ENCODE measurements at regions not wholly inside any gene's neighbourhood (a gene's known extent, or its start where the extent isn't known, plus 50 kb on each side); places are given as distances from the start of the nearest gene placed in this dataset.

GRCh38 chr10:44167752-44168151 is 217.1 kb downstream of the CXCL12 start:
- Histone ChIP-seq H2AFZ (ENCODE audit: low read depth, low read length) (no peak overlapping the region), H3K36me3 (ENCODE audit: insufficient read depth, low read length) (no peaks in the 10 kb centered on the region), H3K27ac (ENCODE audit: low read length) (no peak overlapping the region), H4K20me1 (ENCODE audit: insufficient read depth, low read length) (no peaks in the 10 kb centered on the region), H3K79me2 (ENCODE audit: insufficient read depth, low read length) (no peaks in the 10 kb centered on the region), H3K4me3 (ENCODE audit: low read depth in 1 of 2, low read length in 2 of 2) (no peak overlapping the region), H3K4me1 (ENCODE audit: insufficient read depth, low read length) (no peaks in the 10 kb centered on the region), H3K4me2 (ENCODE audit: insufficient read depth, low read length) (no peak overlapping the region), H3K9ac (ENCODE audit: low read depth, low read length) (no peak overlapping the region), H3K27me3 (ENCODE audit: insufficient read depth, low read length, poor library complexity) (peaks cover 3% of the 10 kb centered on the region), H3K9me3 (ENCODE audit: insufficient read depth, low read length, severe bottlenecking) (no peaks in the 10 kb centered on the region)
- DNase-seq: no peak
- no peak for TF ChIP-seq CTCF (IDR thresholded peaks at IDR 0.05; ENCODE audit: borderline replicate concordance, extremely low read depth, low read length, poor library complexity, severe bottlenecking)
- TF ChIP-seq EZH2 (IDR thresholded peaks at IDR 0.05; ENCODE audit: borderline replicate concordance, low read depth, low read length, severe bottlenecking): no peak
- ATAC-seq (ENCODE audit: insufficient read depth, low read depth): no peak

GRCh38 chr10:44166441-44166840 is 218.5 kb downstream of the CXCL12 start:
- no peaks in the 10 kb centered on the region for H3K4me1 ChIP-seq (ENCODE audit: insufficient read depth, low read length)
- no peaks in the 10 kb centered on the region for H3K79me2 ChIP-seq (ENCODE audit: insufficient read depth, low read length)
- no peak overlapping the region for H2AFZ ChIP-seq (ENCODE audit: low read depth, low read length)
- H3K4me2 ChIP-seq (ENCODE audit: insufficient read depth, low read length): no peak overlapping the region
- H3K9me3 ChIP-seq (ENCODE audit: insufficient read depth, low read length, severe bottlenecking): no peaks in the 10 kb centered on the region
- no peak overlapping the region for H3K4me3 ChIP-seq (ENCODE audit: low read depth in 1 of 2, low read length in 2 of 2)
- no peak for ATAC-seq (ENCODE audit: insufficient read depth, low read depth)
- H3K9ac ChIP-seq (ENCODE audit: low read depth, low read length): no peak overlapping the region
- H4K20me1 ChIP-seq (ENCODE audit: insufficient read depth, low read length): no peaks in the 10 kb centered on the region
- TF ChIP-seq CTCF (IDR thresholded peaks at IDR 0.05; ENCODE audit: borderline replicate concordance, extremely low read depth, low read length, poor library complexity, severe bottlenecking) (no peak), EZH2 (IDR thresholded peaks at IDR 0.05; ENCODE audit: borderline replicate concordance, low read depth, low read length, severe bottlenecking) (no peak)
- no peak for DNase-seq
- peaks cover 3% of the 10 kb centered on the region for H3K27me3 ChIP-seq (ENCODE audit: insufficient read depth, low read length, poor library complexity)
- H3K27ac ChIP-seq (ENCODE audit: low read length): no peak overlapping the region
- no peaks in the 10 kb centered on the region for H3K36me3 ChIP-seq (ENCODE audit: insufficient read depth, low read length)

- no peak overlapping the region for H3K4me3 ChIP-seq (ENCODE audit: low read depth in 1 of 2, low read length in 2 of 2)
- no peaks in the 10 kb centered on the region for H3K79me2 ChIP-seq (ENCODE audit: insufficient read depth, low read length)
- ATAC-seq (ENCODE audit: insufficient read depth, low read depth): no peak
- DNase-seq: no peak
- H2AFZ ChIP-seq (ENCODE audit: low read depth, low read length): no peak overlapping the region
- no peak overlapping the region for H3K4me2 ChIP-seq (ENCODE audit: insufficient read depth, low read length)
- H3K27ac ChIP-seq (ENCODE audit: low read length): no peak overlapping the region
- no peaks in the 10 kb centered on the region for H4K20me1 ChIP-seq (ENCODE audit: insufficient read depth, low read length)
- no peaks in the 10 kb centered on the region for H3K9me3 ChIP-seq (ENCODE audit: insufficient read depth, low read length, severe bottlenecking)
- no peaks in the 10 kb centered on the region for H3K36me3 ChIP-seq (ENCODE audit: insufficient read depth, low read length)
- no peaks in the 10 kb centered on the region for H3K4me1 ChIP-seq (ENCODE audit: insufficient read depth, low read length)
- TF ChIP-seq EZH2 (IDR thresholded peaks at IDR 0.05; ENCODE audit: borderline replicate concordance, low read depth, low read length, severe bottlenecking): no peak
- no peak for TF ChIP-seq CTCF (IDR thresholded peaks at IDR 0.05; ENCODE audit: borderline replicate concordance, extremely low read depth, low read length, poor library complexity, severe bottlenecking)
- H3K9ac ChIP-seq (ENCODE audit: low read depth, low read length): no peak overlapping the region
- no peaks in the 10 kb centered on the region for H3K27me3 ChIP-seq (ENCODE audit: insufficient read depth, low read length, poor library complexity)
Observed at GRCh38 chr10:44164251-44164956, 220.5 kb downstream of the CXCL12 start.
